Stimulated activated CD4-positive, alpha-beta T cell treated with anti-CD3 and anti-CD28 coated beads, Interleukin-1b, Interleukin-23, amount 100 ng/mL, for 1 hour (primary cell): ENCODE measurements at regions not wholly inside any gene's neighbourhood (a gene's known extent, or its start where the extent isn't known, plus 50 kb on each side); places are given as distances from the start of the nearest gene placed in this dataset.
"Not testable (repeated sequence)": the region's sequence is repeated elsewhere in the genome, so short reads cannot be mapped to it uniquely, and the experiment has no call there.

Experiments
- DNase-seq, 2 donors: peaks; one replicate each; pipeline ENCODE4 v3.0.0-alpha.2; 2020; ENCODE audit warnings: low read depth in 2 of 2

- DNase-seq, result not testable (repeated sequence)
Observed at GRCh38 chr16:29234536-29235275, 171.8 kb downstream of the NPIPB11 start.

DNA sequence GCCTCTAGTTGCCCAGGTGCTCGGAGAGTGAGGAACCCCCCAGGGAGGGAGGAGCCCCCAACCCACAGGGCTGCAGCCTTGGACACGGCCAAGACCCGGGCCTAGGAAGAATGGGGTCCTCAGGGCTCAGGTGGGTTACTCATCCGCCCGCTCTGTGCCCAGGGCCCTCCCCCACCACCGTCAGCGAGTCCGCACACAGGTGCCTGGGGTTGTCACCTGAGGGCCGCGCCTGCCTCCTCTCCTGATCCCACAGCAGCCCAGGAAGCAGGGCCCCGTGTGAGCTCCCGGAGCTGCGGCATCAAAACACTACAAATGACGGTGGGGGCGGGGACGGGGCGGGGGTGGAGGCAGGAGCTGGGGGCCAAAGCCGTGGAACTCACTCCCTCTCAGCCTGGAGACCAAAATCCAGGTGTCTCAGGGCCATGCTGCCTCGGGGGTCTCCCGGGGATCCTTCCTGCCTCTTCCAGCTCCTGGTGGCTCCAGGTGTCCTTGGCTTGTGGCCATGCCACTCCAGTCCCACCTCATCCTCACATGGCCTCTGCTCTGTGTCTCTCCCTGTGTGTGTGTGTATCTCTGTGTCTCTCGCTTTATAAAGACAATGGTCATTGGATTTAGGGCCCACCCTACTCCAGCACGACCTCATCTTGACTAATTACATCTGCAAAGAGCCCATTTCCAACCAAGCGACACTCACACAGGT, 172.7 kb downstream of the NPIPB11 start:
- not testable (repeated sequence) for DNase-seq

GRCh38 chr16:29232811-29233704, 173.5 kb downstream of the NPIPB11 start:
- DNase-seq, result no peak

DNA sequence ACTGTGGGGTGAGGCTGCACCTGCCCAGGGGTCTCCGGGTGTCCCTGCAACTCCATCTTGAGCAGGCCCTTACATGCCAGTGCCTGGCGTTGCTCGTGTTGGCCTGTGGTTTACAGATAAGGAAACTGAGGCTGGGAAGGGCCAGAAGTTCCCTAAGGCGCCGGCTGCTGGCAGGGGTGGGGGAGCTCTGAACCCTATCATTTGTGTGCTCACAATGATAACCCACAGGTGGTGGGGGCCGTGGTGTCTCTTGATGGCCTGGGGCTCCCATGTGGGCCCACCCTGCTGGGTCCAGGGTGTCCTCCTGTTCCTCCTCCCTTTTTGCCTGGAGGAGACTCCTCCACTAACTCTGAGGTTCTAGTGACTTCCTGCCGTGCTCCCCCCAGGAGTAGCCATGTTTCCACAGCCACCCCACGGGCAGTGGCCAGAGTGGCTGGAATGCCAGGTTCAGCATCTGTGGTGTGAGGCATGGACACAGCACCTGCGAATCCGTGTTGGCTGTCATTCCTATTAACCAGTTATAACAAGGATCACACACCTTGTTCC, 174.3 kb downstream of the NPIPB11 start:
- DNase-seq, result not testable (repeated sequence)

GRCh38 chr16:29231244-29231643, 175.3 kb downstream of the NPIPB11 start:
- no peak for DNase-seq

- no peak for DNase-seq
Observed at GRCh38 chr16:29230671-29231096, 175.8 kb downstream of the NPIPB11 start.

- DNase-seq, result not testable (repeated sequence)
Observed at GRCh38 chr16:29230006-29230668, 176.4 kb downstream of the NPIPB11 start.

DNA sequence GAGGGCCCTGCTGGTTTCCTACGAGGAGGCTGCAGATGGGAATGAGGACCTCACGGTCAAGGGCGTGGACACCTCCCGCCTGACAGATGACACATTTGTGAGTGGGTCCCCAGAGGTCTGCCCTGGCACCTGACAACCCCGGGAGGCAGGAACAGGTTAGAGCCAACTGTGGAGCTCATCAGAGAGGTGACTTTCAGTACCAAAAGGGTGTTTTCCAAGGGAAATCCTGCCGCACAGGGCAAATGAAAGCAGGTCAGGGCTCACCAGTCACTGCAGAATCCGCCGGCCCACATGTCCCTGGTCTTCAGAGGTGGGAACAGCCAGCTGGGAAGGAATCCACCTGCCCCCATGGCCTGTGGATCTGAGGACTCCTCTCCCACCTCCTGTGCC, 176.9 kb downstream of the NPIPB11 start:
- not testable (repeated sequence) for DNase-seq

- DNase-seq, result not testable (repeated sequence)
Observed at GRCh38 chr16:29228664-29229611, 177.6 kb downstream of the NPIPB11 start.

DNA sequence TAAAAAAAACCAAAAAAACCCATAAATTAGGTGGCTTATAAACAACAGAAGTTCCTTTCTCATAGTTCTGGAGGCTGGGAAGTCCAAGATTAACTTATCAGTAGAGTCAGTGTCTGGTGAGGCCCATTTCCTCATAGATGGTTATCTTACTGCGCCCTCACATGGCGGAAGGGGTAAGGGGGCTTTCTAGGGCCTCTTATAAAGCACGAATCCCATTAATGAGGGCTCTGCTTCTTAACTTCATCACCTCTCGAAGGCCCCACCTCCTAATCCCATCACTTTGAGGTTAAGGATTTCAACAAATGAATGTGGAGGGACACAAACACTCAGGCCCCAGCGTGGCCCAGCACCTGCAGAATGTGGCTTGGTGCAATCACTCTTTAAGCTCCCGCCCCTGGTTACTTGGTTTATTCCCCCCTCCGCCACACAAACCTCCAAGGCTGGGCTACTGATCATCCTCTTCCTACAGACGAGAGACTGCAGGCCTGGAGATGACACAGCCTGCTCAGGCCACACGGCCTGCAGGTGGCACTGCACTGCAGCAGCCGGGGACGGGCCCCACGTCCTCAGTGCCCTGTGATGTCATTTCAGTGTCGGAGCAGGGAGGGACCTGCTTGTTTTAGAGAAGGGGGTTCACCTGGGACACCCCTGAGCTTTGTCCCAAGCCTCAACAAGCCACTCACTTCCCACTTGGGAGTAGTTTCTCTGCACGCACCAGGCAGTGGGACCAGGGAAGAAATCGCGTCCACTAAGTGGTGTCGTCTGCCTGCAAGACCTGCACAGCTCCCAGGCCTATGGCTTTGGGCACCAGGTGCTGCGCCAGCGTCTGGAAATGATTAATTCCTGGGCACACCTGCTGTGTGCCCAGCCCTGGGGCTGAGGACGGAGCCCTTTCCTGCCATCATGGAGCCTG, 178.5 kb downstream of the NPIPB11 start:
- not testable (repeated sequence) for DNase-seq

DNA sequence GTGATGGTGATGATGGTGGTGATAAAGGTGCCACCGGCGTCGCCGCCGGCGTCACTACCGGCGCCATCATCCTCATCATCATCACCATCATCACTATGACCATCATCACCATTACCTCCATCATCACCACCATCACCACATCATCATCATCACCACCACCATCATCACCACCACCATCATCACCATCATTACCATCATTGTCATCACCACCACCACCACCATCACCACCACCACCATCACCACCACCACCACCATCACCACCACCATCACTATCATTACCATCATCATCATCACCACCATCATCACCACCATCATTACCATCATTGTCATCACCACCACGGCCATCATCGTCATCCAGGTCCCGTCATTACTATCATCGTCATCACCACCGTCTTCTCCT, 179.7 kb downstream of the NPIPB11 start:
- DNase-seq, result no peak

DNA sequence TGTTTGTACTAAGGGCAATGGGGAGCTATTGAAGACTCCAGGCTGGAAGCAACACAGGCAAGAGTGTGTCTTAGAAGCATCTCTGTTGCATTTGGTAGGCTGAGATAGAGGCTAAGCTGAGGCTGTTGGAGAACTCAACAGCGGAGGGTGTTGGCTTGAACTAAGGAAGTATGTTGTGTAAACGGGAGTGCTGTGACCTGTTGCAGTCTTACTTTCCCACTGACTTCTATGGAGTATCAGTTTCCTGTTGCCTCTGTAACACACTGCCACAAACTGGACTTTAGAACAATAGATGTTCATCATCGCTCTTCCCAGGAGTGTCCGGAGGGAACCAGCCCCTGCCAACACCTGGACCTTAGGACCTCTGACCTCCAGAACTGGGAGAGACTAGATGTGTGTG, 181.8 kb downstream of the NPIPB11 start:
- not testable (repeated sequence) for DNase-seq

DNA sequence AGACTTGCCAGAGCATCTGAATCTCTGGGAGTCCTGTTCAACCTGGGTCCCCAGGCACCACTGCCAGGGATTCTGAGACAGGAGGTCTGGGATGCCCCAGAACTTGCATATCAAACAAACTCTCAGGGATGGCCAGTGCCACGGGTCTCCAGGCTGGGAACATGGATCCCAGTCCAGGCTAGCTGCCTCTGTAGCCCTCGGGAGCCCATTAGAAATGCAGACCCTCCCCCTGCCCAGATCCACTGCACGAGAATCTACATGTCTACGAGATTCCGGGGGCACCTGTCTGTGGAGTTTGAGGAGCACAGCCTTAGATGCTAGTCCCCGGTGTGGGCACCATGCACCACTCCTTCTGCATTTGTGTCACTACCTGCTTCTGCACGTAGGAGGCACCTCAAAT, 183.9 kb downstream of the NPIPB11 start:
- DNase-seq, result not testable (repeated sequence)

- not testable (repeated sequence) for DNase-seq
Observed at GRCh38 chr16:29222008-29222407, 184.5 kb downstream of the NPIPB11 start.

DNA sequence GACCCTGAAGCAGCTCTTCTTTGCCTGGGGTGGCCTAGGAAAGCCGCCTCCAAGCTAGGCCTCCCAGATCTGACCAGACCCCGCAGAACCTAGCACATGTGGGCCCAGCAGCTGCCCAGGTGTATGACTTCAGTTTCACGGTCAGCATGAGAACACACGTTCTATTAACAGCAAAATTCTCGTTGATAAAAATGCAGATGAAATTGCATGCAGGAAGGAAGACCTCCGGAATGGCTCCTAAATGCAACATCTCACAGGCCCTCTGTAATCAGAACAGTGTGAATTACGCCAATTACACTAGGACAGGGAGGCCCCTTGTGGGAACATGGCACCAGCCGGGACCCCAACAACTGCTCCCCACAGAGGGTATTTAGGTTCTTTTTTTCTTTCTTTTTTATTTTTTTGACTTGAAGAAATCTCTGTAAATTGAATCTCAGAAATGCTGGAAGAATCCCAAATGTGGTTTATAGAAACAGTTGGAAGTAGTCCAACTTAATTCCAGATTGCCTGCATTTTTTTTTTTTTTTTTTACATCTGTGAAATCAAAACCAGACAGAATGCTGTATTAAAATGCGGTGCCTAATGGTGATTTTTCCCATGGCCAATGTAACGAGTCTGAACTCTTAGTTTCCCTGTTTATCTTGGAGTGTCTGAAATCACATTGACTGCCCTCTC, 185.1 kb downstream of the NPIPB11 start:
- DNase-seq, result not testable (repeated sequence)

- DNase-seq, result not testable (repeated sequence)
Observed at GRCh38 chr16:29220647-29221191, 185.8 kb downstream of the NPIPB11 start.

DNA sequence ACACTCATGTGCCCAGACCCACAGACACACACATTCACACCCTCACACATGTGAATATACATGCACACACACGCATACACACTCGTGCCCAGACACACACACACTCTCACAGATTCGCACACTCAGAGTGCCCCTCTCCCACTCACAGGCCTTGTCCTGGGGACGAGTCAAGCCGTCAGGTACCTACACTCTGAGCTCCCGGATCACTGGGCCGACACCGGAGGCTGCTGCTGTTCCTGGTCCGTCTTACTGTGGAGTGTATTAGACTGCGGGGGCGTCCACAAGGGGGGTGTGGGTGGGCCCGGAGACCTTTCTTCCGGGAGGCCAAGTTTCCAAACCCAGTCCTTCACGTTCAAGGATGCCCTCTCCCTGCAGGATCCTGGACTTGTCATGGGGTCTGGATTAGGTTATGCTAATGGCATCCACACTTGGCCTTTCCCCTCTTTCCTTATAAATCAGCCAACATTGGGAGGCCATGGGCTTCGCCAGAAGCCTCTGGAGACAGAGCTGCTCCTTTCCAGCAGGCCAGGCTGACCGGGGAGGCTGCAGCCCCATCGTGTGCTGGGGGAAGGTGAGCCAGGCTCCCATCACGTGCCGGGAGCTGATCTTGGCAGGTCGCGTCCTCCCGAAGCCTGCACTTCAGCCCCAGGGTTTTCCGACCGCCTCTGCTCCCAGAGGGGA, 186.4 kb downstream of the NPIPB11 start:
- not testable (repeated sequence) for DNase-seq

DNA sequence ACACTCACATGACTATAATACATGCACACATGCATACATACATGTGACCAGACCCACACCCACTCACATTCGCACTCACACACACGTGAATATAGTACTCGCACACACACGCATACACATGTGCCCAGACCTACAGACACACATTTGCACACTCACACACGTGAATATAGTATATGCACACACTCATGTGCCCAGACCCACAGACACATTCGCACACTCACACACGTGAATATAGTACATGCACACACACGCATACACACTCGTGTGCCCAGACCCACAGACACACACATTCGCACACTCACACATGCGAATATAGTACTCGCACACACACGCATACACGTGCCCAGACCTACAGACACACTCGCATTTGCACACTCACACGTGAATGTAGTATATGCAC, 186.9 kb downstream of the NPIPB11 start:
- DNase-seq, result not testable (repeated sequence)
